HG02588 (cell line): ENCODE measurements at regions not wholly inside any gene's neighbourhood (a gene's known extent, or its start where the extent isn't known, plus 50 kb on each side); places are given as distances from the start of the nearest gene placed in this dataset.

Source experiments
- ATAC-seq: cut with Tn5 transposase; IDR thresholded peaks from one replicate; pipeline ENCODE4 v1.9.1; 2021; ENCODE audit warnings: mild to moderate bottlenecking, moderate library complexity; ENCODE audit not compliant: unreplicated experiment

DNA sequence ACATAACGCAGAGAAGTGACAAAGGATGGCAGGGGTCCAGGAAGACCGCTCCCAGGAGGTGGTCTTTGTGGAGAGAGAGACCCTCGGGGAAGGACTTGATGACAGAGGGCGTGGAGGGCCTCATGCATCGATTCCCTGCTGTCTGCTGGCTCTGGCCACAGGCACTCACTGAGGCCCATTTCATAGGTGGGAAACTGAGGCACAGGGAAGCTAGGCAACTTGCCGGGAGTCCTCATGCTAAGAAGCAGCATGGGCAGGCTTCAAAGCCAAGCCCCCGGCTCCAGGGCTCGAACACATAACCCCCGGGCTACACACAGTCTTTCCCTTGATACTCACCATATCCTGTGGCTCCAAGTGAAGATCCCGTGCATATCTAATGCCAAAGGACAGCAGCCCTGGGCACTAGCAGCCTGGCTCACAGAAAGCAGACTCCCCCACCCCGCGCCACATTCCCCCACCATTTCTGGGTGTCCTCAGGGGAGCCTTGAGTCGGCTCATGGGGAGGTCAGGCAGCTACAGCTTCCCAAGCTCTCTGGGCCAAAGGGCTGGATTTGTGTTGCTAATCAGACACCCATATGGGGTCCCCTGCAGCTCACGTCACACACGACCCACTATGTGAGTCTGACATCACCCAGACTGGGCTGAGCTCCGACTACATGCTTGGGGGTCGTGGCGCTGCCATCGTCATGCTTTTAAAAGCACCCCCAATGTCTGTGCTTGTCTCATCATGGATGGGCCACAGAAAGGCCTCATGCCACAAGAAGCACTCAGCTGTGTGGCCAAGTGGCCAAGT lies 130.9 kb upstream of the PMEPA1 start:
- ATAC-seq = no peak

DNA sequence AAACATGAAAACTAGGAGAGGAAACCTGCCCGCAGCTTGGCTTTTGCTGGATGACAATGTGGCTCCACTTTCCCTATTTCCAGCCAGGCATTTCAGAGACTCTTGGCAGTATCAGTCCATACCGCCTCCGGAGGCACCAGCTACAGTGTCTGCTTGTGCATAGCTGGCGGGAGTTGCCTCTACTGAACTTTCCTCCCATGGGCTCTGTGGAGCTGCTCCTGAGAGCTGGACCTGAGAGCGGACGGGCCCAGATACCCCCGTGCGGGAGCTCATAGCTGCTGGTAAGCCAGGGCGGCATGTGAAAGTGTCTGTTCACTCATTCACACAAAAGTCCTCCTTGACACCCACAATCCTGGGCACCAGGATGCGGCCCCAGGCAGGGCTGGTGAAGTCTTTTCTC lies 130.3 kb upstream of the PMEPA1 start:
- no peak for ATAC-seq

DNA sequence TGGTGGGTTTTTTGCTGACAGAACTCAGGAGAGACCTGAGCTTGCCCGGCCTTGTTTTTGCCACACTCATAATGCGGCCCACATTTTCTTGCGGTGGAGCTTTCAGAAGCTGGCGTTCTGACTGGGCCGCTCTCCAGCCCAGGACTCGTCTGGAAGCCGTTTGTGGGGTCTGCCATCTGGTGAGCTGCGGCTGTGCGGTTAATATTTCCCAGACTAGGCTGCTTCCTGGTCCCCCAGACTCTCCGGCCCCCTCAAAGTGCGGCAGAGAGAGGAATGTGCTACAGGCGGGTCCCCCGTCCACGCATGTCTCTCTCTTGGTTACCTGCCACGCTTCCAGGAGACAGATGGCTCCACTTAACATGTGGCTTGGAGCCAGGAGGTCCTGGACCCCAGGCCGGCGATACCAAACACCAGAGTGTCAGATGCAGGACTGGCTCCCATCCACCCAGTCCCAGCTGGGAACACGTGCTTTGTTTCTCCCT lies 128.9 kb upstream of the PMEPA1 start:
- ATAC-seq = no peak

GRCh38 chr20:57837208-57838035 lies 127.6 kb upstream of the PMEPA1 start:
- ATAC-seq = no peak

- no peak for ATAC-seq
These were observed 126.0 kb upstream of the PMEPA1 start for GRCh38 chr20:57835588-57836455.

DNA sequence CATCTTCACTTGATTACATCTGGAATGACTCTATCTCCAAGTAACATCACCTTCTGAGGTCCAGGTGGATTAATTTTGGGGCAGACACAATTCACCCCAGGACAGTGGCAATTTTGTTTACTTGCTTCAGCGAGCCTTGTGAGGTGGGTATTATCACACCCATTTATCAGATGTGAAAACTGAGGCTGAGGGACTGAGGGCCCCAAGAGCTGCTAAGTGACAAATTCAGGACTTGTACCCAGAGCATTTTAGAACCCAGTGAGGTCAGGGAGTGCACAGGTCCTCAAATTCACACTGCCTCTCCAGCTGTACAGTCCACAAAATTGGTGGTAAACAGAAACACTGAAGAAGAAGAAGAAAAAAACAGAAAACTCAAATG lies 125.2 kb upstream of the PMEPA1 start:
- no peak for ATAC-seq

DNA sequence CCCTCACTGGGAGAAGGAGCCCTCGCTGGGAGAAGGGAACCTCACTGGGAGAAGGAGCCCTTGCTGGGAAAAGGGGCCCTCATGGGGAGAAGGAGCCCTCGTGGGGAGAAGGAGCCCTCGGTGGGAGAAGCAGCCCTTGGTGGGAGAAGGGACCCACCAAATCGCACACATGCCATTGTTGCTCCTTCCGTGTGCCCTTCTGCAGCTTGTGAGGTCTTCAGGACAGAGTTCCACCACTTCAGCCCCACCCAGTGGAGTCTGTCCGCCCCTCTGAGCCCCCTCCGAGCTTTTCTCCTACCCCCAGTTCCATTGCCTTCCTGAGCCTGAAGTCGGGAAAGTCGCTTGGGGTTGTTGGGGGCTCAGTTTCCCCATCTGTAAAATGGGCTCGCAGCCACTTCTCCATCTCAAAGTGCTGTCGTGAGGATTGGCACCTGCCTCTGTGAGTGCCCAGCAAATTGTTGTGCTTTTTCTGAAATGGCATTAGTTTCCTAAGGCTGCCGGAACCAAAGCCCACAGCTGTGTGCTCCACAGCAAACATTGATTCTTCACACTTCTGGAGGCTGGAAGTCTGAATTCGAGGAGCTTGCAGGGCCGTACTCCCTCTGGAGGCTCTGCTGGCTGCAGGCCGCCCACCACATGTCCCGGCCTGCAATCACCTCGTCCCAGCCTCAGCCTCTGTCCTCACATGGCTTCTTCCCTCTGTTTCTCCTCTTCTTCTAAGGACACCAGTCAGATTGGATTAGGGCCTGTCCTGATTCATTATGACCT lies 124.7 kb upstream of the PMEPA1 start:
- no peak for ATAC-seq

GRCh38 chr20:57831993-57832585 lies 122.3 kb upstream of the PMEPA1 start:
- ATAC-seq = no peak

- ATAC-seq = no peak
These were observed 121.6 kb upstream of the PMEPA1 start for GRCh38 chr20:57831326-57831992.

GRCh38 chr20:57830515-57830895 lies 120.7 kb upstream of the PMEPA1 start:
- no peak for ATAC-seq

- no peak for ATAC-seq
These were observed 120.1 kb upstream of the PMEPA1 start for GRCh38 chr20:57829805-57830514.

DNA sequence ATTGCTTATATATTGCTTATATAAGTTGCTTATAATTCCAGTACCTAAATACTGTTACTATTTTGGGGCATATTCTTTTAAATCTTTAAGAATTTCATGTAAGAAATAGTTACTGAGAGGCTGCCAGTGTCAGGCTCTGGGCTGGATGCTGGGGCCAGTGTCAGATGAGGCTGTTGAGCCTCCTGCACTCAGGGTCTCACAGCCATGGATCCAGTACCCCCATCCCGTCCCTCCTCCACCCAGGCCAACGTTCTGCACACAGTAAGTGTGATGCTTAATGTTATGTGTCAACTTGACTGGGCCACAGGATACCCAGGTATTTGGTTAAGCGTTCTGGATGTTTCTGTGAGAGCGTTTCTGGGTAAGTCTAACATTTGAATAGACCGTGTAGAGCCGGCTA lies 119.5 kb upstream of the PMEPA1 start:
- ATAC-seq = no peak

GRCh38 chr20:57828696-57829095 lies 118.9 kb upstream of the PMEPA1 start:
- ATAC-seq = no peak

DNA sequence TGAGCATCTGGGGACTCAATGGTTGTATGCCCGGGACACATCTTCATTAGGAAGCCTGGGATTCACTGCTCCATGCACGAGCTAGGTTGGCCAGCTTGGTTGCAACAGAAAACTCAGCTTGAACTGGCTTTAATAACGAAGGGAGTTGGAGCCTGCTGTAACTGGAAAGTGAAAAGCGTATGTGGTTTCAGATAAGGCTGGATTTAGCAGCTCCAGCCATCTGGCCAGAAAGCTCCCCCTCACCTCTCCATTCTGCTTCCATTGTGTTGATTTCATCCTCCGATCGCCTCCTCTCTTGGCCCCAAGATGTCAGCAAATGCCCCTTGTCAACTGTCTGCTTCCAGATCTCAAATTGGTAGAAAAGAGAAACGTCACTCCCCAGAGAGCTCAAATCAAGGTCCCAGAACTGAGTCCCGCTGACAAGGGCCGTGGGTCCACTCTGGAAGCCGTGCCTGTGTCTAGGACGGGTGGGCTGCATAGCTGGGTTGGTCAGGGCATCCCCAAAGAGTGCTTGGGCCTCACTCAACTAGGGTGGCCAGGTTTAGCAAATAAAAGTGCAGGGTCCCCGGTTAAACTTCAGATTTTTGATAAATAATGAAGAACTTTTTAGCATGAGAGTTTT lies 117.0 kb upstream of the PMEPA1 start:
- no peak for ATAC-seq

- no peak for ATAC-seq
These were observed 115.1 kb upstream of the PMEPA1 start for GRCh38 chr20:57824909-57825308.

DNA sequence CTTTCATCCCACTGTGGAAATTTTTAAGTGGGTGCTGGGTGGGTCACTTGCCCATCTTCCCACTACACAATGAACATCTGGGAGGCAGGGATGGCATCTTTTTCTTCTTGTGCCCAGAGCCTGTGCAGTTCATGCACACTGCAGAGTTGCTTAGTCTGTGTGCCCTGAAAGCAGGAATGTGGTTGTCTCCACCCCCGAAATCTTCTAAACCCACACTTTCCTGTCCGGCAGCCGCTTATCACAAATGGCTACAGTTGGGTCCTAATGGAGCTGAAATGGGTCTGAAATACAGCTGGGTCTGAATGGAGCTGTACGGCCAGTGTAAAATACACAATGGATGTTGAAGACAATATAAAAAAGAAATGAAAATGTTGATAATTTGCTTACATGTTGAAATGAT lies 112.1 kb upstream of the PMEPA1 start:
- ATAC-seq = no peak

- no peak for ATAC-seq
These were observed 110.0 kb upstream of the PMEPA1 start for GRCh38 chr20:57819691-57820380.

DNA sequence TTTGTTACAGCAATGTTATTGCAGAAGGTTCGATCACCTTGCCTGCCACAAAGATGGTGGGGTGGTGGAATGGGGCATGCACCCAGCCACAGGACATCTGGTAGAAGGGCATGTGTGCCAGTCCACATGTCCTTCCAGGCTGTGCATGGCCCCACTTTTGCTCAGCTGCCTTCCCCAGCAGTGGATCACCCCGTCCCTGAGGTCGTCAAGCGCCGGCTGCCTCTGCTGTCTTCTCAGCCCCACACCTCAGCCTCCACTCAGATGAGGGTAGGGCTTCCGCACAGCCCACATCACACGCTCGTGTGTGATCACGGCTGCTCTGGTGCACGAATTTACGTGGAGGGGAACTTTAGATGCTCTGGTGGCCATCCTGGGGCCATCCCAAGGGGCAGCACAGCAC lies 109.5 kb upstream of the PMEPA1 start:
- ATAC-seq = no peak
